ENCODE measurements at regions not wholly inside any gene's neighbourhood (a gene's known extent, or its start where the extent isn't known, plus 50 kb on each side); places are given as distances from the start of the nearest gene placed in this dataset.
A peak's percentile ranks its signal among the peaks of the same experiment; 100 is the strongest.

DNA sequence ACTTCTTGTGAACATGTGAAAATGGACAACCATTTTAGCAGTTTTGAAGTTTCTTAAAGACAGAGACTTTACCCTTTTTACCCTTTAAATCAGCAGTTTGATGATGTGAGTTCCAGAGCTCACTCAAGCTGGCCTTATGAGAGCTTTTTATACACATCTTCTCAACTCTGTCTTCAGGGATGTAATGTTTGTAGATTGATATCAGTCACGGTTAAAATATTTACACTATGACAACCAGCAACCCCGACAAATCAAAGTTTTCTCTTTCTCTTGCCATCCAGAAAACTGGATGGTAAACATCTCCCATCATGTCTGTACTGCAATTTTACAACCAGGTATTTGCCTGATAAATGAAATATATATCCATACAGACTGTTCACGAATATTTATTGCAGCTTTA lies 233.4 kb upstream of the ST8SIA4 start:
- Histone ChIP-seq H3K4me2 (ENCODE audit: low read length) (no peak overlapping the region), H3K9me2 (replicated peaks; ENCODE audit: low read length) (no peaks in the 10 kb centered on the region), H4K20me1 (ENCODE audit: low read length) (no peaks in the 10 kb centered on the region), H3K4me1 (ENCODE audit: insufficient read depth, low read length) (no peaks in the 10 kb centered on the region), H3K9ac (ENCODE audit: low read length) (no peak overlapping the region), H3K27me3 (ENCODE audit: low read length) (no peaks in the 10 kb centered on the region), H3K27ac (ENCODE audit: low read length) (no peak overlapping the region), H3K79me2 (ENCODE audit: low read length) (no peaks in the 10 kb centered on the region), H3K4me3 (ENCODE audit: low read length) (no peak overlapping the region), H3F3A (ENCODE audit: low read length, unreplicated experiment) (no peaks in the 10 kb centered on the region), H3K36me3 (ENCODE audit: low read depth, low read length) (no peaks in the 10 kb centered on the region), H2AFZ (ENCODE audit: low read length) (no peak overlapping the region), H3K9me3 (ENCODE audit: low read length) (no peaks in the 10 kb centered on the region)
- no TSS peak for BruUV-seq (replicated peaks)
- POLR2A ChIA-PET (ENCODE audit: unreplicated experiment): no interaction called here
- ATAC-seq (peak; percentile 48; the same call in 1 of the 2 replicates), DNase-seq (peak; percentile 20)
- intact Hi-C loops (cut with micrococcal nuclease): no loop called here
- CTCF ChIA-PET: no interaction called here
- no peak for TF ChIP-seq EZH2phosphoT487 (IDR thresholded peaks at IDR 0.05; ENCODE audit: borderline replicate concordance, low read length)
- TF ChIP-seq, protein P1, sequence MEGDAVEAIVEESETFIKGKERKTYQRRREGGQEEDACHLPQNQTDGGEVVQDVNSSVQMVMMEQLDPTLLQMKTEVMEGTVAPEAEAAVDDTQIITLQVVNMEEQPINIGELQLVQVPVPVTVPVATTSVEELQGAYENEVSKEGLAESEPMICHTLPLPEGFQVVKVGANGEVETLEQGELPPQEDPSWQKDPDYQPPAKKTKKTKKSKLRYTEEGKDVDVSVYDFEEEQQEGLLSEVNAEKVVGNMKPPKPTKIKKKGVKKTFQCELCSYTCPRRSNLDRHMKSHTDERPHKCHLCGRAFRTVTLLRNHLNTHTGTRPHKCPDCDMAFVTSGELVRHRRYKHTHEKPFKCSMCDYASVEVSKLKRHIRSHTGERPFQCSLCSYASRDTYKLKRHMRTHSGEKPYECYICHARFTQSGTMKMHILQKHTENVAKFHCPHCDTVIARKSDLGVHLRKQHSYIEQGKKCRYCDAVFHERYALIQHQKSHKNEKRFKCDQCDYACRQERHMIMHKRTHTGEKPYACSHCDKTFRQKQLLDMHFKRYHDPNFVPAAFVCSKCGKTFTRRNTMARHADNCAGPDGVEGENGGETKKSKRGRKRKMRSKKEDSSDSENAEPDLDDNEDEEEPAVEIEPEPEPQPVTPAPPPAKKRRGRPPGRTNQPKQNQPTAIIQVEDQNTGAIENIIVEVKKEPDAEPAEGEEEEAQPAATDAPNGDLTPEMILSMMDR (conservative IDR thresholded peaks at IDR 0.05; ENCODE audit: low read depth, low read length): no peak
- no peak for TF ChIP-seq EZH2 (IDR thresholded peaks at IDR 0.05; ENCODE audit: low read length, unreplicated experiment)

DNA sequence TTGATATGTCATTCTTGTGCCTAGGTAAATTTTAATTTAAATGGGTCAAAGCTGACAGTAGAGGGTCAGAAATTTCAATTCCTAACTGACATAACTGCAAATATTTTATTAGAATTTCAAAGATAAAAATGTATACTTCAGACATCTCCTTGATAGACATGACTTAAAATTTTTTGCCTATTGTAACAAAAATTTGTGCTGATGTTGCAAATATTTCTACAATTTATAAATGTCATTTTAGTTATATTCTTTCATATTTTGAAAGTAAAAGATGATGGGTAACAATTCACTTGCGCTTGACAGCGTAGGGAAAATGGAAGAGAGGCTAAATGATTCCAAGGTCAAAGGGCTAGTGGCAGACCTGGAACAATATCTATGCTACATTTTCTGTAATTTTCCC lies 220.3 kb upstream of the ST8SIA4 start:
- no peaks in the 10 kb centered on the region for H3K9me2 ChIP-seq (replicated peaks; ENCODE audit: low read length)
- H3F3A ChIP-seq (ENCODE audit: low read length, unreplicated experiment): no peaks in the 10 kb centered on the region
- intact Hi-C loops (cut with micrococcal nuclease): no loop called here
- DNase-seq (no peak), ATAC-seq (no peak)
- BruUV-seq (replicated peaks): no TSS peak
- H3K4me1 ChIP-seq (ENCODE audit: insufficient read depth, low read length): no peaks in the 10 kb centered on the region
- ChIA-PET POLR2A (ENCODE audit: unreplicated experiment) (no interaction called here), CTCF (no interaction called here)
- no peak overlapping the region for H3K27ac ChIP-seq (ENCODE audit: low read length)
- no peak overlapping the region for H3K4me3 ChIP-seq (ENCODE audit: low read length)
- H2AFZ ChIP-seq (ENCODE audit: low read length): no peak overlapping the region
- no peaks in the 10 kb centered on the region for H3K36me3 ChIP-seq (ENCODE audit: low read depth, low read length)
- H3K27me3 ChIP-seq (ENCODE audit: low read length): no peaks in the 10 kb centered on the region
- no peak overlapping the region for H3K9ac ChIP-seq (ENCODE audit: low read length)
- H3K9me3 ChIP-seq (ENCODE audit: low read length): no peaks in the 10 kb centered on the region; the same call in 1 of the 2 replicates
- H4K20me1 ChIP-seq (ENCODE audit: low read length): no peaks in the 10 kb centered on the region
- TF ChIP-seq, protein P1 (conservative IDR thresholded peaks at IDR 0.05; ENCODE audit: low read depth, low read length): no peak
- no peak for TF ChIP-seq EZH2 (IDR thresholded peaks at IDR 0.05; ENCODE audit: low read length, unreplicated experiment)
- no peak for TF ChIP-seq EZH2phosphoT487 (IDR thresholded peaks at IDR 0.05; ENCODE audit: borderline replicate concordance, low read length)
- H3K79me2 ChIP-seq (ENCODE audit: low read length): no peaks in the 10 kb centered on the region
- H3K4me2 ChIP-seq (ENCODE audit: low read length): no peak overlapping the region

DNA sequence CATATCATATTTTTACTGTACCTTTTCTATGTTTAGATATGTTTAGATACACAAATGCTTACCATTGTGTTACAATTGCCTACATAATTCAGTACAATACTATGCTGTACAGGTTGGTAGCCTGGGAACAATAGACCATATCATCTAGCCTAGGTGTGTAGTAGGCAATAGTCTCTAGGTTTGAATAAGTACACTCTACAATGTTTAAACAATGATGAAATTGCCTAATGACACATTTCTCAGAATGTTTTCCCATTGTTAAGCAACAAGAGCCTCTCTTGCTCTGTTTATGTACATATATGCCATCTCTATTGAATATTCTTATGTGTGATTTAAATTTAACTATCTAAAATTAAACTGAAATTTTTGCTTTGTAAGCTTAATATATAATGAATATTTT lies 209.6 kb upstream of the ST8SIA4 start:
- BruUV-seq (replicated peaks): no TSS peak
- Histone ChIP-seq H4K20me1 (ENCODE audit: low read length) (no peaks in the 10 kb centered on the region), H3K4me3 (ENCODE audit: low read length) (no peak overlapping the region), H2AFZ (ENCODE audit: low read length) (no peak overlapping the region), H3K9me2 (replicated peaks; ENCODE audit: low read length) (no peaks in the 10 kb centered on the region), H3K36me3 (ENCODE audit: low read depth, low read length) (no peaks in the 10 kb centered on the region), H3K9me3 (ENCODE audit: low read length) (no peaks in the 10 kb centered on the region), H3F3A (ENCODE audit: low read length, unreplicated experiment) (no peaks in the 10 kb centered on the region), H3K27ac (ENCODE audit: low read length) (no peak overlapping the region), H3K79me2 (ENCODE audit: low read length) (no peaks in the 10 kb centered on the region), H3K4me2 (ENCODE audit: low read length) (no peak overlapping the region), H3K27me3 (ENCODE audit: low read length) (no peaks in the 10 kb centered on the region), H3K9ac (ENCODE audit: low read length) (no peak overlapping the region), H3K4me1 (ENCODE audit: insufficient read depth, low read length) (no peaks in the 10 kb centered on the region)
- intact Hi-C loops (cut with micrococcal nuclease): no loop called here
- ChIA-PET POLR2A (ENCODE audit: unreplicated experiment) (no interaction called here), CTCF (no interaction called here)
- no peak for ATAC-seq
- no peak for DNase-seq
- TF ChIP-seq EZH2phosphoT487 (IDR thresholded peaks at IDR 0.05; ENCODE audit: borderline replicate concordance, low read length) (no peak), EZH2 (IDR thresholded peaks at IDR 0.05; ENCODE audit: low read length, unreplicated experiment) (no peak)
- TF ChIP-seq, protein P1 (conservative IDR thresholded peaks at IDR 0.05; ENCODE audit: low read depth, low read length): no peak

Data from PC-3 (cell line).